Lower lobe of right lung (tissue), 2 donors: ENCODE measurements at regions not wholly inside any gene's neighbourhood (a gene's known extent, or its start where the extent isn't known, plus 50 kb on each side); places are given as distances from the start of the nearest gene placed in this dataset.

Experiments
- ATAC-seq, 2 donors: fragments of 200-7000 bp; cut with Tn5 transposase; one replicate each; pipeline ENCODE4 v1.9.1; 2020 to 2022; ENCODE audit warnings: mild to moderate bottlenecking in 2 of 2, moderate library complexity in 2 of 2
- DNase-seq: peaks from one replicate; pipeline ENCODE4 v3.0.0-alpha.2; 2020
- H3K27ac ChIP-seq: fragments of 200-600 bp; one replicate; pipeline ENCODE4 v1.8.0; 2022
- H3K27me3 ChIP-seq: fragments of 200-600 bp; one replicate; pipeline ENCODE4 v1.8.0; 2022; ENCODE audit warnings: low read depth
- H3K36me3 ChIP-seq: fragments of 200-600 bp; one replicate; pipeline ENCODE4 v1.8.0; 2022; ENCODE audit warnings: mild to moderate bottlenecking
- H3K4me1 ChIP-seq: fragments of 200-600 bp; one replicate; pipeline ENCODE4 v1.8.0; 2022
- H3K4me3 ChIP-seq: fragments of 200-600 bp; one replicate; pipeline ENCODE4 v1.8.0; 2022; ENCODE audit warnings: mild to moderate bottlenecking
- H3K9me3 ChIP-seq: fragments of 200-600 bp; one replicate; pipeline ENCODE4 v1.8.0; 2022
- intact Hi-C: fragments of 100-400 bp; cut with DNase I; formaldehyde crosslinking; loops from one replicate; pipeline ENCODE4 v1.11.0; 2022
- TF ChIP-seq, protein P1 (sequence below): fragments of 200-600 bp; IDR thresholded peaks from one replicate; pipeline ENCODE4 v1.8.0; 2022; ENCODE audit warnings: antibody characterized with exemption, mild to moderate bottlenecking
- donor health status: DM: no; HTN: yes; CAD: no; lungs with severe emphysema.

GRCh38 chr13:109899748-109900147 lies 113.4 kb upstream of the IRS2 start:
- Histone ChIP-seq H3K36me3 (no peaks in the 10 kb centered on the region), H3K4me3 (no peak overlapping the region), H3K27me3 (no peaks in the 10 kb centered on the region), H3K4me1 (no peaks in the 10 kb centered on the region), H3K27ac (no peak overlapping the region), H3K9me3 (no peaks in the 10 kb centered on the region)
- intact Hi-C loops = no loop called here
- TF ChIP-seq, protein P1, sequence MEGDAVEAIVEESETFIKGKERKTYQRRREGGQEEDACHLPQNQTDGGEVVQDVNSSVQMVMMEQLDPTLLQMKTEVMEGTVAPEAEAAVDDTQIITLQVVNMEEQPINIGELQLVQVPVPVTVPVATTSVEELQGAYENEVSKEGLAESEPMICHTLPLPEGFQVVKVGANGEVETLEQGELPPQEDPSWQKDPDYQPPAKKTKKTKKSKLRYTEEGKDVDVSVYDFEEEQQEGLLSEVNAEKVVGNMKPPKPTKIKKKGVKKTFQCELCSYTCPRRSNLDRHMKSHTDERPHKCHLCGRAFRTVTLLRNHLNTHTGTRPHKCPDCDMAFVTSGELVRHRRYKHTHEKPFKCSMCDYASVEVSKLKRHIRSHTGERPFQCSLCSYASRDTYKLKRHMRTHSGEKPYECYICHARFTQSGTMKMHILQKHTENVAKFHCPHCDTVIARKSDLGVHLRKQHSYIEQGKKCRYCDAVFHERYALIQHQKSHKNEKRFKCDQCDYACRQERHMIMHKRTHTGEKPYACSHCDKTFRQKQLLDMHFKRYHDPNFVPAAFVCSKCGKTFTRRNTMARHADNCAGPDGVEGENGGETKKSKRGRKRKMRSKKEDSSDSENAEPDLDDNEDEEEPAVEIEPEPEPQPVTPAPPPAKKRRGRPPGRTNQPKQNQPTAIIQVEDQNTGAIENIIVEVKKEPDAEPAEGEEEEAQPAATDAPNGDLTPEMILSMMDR = no peak
- ATAC-seq (no peak), DNase-seq (no peak)

DNA sequence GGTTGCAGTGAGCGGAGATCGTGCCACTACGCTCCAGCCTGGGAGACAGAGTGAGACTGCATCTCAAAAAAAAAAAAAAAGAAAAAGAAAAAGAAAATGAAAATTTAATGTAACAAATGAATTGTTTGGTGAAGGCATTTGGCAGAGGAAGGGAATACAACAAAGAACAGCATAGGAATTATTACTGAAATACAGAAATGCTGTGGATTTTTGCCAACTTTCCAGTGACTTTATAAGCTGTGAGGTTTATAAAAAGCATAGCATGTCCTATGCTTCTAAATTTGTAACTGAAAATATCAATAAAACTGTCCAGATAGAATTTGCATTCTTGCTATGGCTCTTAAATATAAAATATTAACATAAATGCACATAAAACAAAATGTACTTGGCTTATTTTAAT lies 112.9 kb upstream of the IRS2 start:
- Histone ChIP-seq H3K27ac (no peak overlapping the region), H3K9me3 (no peaks in the 10 kb centered on the region), H3K36me3 (no peaks in the 10 kb centered on the region), H3K4me3 (no peak overlapping the region), H3K27me3 (no peaks in the 10 kb centered on the region), H3K4me1 (no peaks in the 10 kb centered on the region)
- intact Hi-C loops = no loop called here
- TF ChIP-seq, protein P1 = no peak
- no peak for ATAC-seq
- DNase-seq = no peak

DNA sequence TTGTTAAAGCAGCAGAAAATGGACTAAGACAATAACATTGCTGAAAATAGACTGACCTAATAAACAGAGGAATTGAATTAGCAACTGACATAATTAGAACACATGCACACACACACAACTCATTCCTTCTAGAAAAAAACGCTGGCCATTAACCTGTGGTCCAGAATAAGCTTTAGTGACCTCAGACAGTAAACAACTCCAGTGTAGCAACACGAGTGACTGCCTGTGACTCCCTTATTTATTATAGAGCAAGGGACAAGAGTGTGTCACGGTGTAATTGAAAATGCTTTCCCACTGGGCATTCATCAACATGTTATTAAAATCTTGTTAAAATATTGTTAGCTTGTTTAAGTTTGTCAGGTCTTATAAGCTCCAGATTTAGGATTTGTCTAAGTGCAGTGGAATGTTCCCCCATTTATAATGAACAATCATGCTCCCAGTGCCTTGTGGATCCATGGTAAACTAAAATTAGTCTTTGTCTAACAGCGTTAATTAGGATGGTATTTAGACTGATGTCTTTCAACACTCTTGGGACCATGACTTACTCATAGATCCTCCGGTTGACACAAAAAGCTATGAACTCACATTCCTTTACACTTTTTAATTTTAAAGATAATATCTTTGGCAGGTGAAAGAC lies 111.7 kb upstream of the IRS2 start:
- Histone ChIP-seq H3K4me1 (no peaks in the 10 kb centered on the region), H3K9me3 (no peaks in the 10 kb centered on the region), H3K27ac (no peak overlapping the region), H3K4me3 (no peak overlapping the region), H3K36me3 (no peaks in the 10 kb centered on the region), H3K27me3 (no peaks in the 10 kb centered on the region)
- intact Hi-C loops = no loop called here
- no peak for ATAC-seq
- DNase-seq = no peak
- TF ChIP-seq, protein P1 = no peak

DNA sequence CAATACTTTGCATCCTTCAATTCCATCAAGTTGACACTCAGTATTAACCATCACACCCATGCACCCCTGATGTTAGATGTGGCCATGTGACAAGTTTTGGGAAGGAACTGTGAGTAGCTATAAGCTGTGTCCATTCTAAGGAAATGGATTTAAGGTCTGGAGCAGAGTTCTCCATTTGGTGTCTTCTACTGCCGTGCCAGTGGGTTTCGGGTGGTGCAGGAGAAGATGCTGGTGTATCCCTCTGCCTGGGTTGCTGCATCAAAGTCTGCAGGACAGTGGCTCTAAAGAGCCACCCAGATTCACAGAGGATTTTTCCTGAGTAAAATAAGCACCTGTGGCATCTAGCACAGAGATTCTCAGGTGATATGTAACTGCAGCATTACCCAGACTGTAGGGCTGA lies 105.7 kb upstream of the IRS2 start:
- no peak overlapping the region for H3K4me3 ChIP-seq
- intact Hi-C loops = no loop called here
- H3K9me3 ChIP-seq = peaks cover 5% of the 10 kb centered on the region
- no peaks in the 10 kb centered on the region for H3K4me1 ChIP-seq
- TF ChIP-seq, protein P1 = no peak
- H3K27ac ChIP-seq = no peak overlapping the region
- ATAC-seq = no peak
- H3K36me3 ChIP-seq = no peaks in the 10 kb centered on the region
- DNase-seq = no peak
- no peaks in the 10 kb centered on the region for H3K27me3 ChIP-seq

DNA sequence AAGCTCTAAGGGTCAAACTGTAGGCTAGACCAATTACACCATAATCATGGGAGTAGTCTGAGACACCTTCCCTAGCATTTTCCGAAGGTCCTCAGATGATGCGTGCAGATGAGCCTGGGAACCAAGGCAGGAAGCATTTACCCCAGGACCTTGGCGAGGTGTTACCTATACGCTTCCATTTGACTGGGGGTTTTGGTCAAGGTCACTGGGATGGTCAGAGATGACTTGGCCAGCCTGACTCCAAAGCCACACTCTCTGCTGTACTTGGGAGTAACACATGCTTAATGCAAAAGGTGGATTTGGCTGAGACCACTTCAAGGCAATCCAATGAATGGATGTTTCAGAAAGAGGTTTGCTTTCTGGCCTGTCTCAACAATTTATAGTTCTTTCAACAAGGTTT lies 98.9 kb upstream of the IRS2 start:
- Histone ChIP-seq H3K9me3 (peaks cover 5% of the 10 kb centered on the region), H3K4me3 (no peak overlapping the region), H3K36me3 (no peaks in the 10 kb centered on the region), H3K27me3 (no peaks in the 10 kb centered on the region), H3K4me1 (no peaks in the 10 kb centered on the region), H3K27ac (no peak overlapping the region)
- no peak for DNase-seq
- TF ChIP-seq, protein P1 = no peak
- intact Hi-C loops = no loop called here
- ATAC-seq = no peak

DNA sequence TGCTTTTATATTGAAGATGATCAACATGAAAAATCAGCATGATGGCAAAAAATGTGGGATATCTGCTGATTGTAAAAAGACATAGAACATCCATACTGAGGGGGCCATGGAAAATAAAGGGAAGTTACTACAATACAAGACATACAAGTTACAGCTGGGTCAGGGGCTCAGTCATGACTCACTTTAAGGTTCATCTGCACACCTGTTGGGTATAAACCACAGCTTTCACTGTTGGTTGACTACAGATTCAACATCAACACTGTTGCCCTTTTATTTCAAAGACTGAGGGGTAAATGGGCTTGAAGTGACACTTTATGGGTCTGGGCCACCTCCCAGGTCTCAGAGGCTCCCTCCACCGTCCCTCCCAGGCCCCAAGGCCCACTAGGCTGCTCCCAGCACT lies 98.1 kb upstream of the IRS2 start:
- TF ChIP-seq, protein P1 = no peak
- peaks cover 5% of the 10 kb centered on the region for H3K9me3 ChIP-seq
- H3K27me3 ChIP-seq = no peaks in the 10 kb centered on the region
- no peaks in the 10 kb centered on the region for H3K4me1 ChIP-seq
- H3K27ac ChIP-seq = no peak overlapping the region
- DNase-seq (no peak), ATAC-seq (no peak)
- intact Hi-C loops = no loop called here
- H3K36me3 ChIP-seq = no peaks in the 10 kb centered on the region
- H3K4me3 ChIP-seq = no peak overlapping the region
